GM18502 (cell line): ENCODE measurements at regions not wholly inside any gene's neighbourhood (a gene's known extent, or its start where the extent isn't known, plus 50 kb on each side); places are given as distances from the start of the nearest gene placed in this dataset.
"Not testable (repeated sequence)": the region's sequence is repeated elsewhere in the genome, so short reads cannot be mapped to it uniquely, and the experiment has no call there.

Experiments
- ATAC-seq: cut with Tn5 transposase; IDR thresholded peaks from one replicate; pipeline ENCODE4 v1.9.1; 2021; ENCODE audit warnings: mild to moderate bottlenecking; ENCODE audit not compliant: unreplicated experiment, poor library complexity

- no peak for ATAC-seq
Measured at GRCh38 chr14:84087986-84088531, 1441.9 kb upstream of the FLRT2 start.

- no peak for ATAC-seq
Measured at GRCh38 chr14:84090837-84091236, 1439.1 kb upstream of the FLRT2 start.

GRCh38 chr14:84095681-84096080 is 1434.3 kb upstream of the FLRT2 start:
- no peak for ATAC-seq

- ATAC-seq, result no peak
Measured at GRCh38 chr14:84098261-84098660, 1431.7 kb upstream of the FLRT2 start.

GRCh38 chr14:84099560-84099959 is 1430.4 kb upstream of the FLRT2 start:
- ATAC-seq, result not testable (repeated sequence)

GRCh38 chr14:84107835-84108343 is 1422.1 kb upstream of the FLRT2 start:
- no peak for ATAC-seq

GRCh38 chr14:84108746-84109457 is 1421.0 kb upstream of the FLRT2 start:
- ATAC-seq, result no peak

- ATAC-seq, result no peak
Measured at GRCh38 chr14:84112589-84112988, 1417.4 kb upstream of the FLRT2 start.

- no peak for ATAC-seq
Measured at GRCh38 chr14:84125676-84126075, 1404.3 kb upstream of the FLRT2 start.

- no peak for ATAC-seq
Measured at GRCh38 chr14:84127495-84127894, 1402.4 kb upstream of the FLRT2 start.

- ATAC-seq, result no peak
Measured at GRCh38 chr14:84128050-84128449, 1401.9 kb upstream of the FLRT2 start.

GRCh38 chr14:84129007-84129406 is 1400.9 kb upstream of the FLRT2 start:
- no peak for ATAC-seq

- ATAC-seq, result no peak
Measured at GRCh38 chr14:84129941-84130340, 1400.0 kb upstream of the FLRT2 start.

- no peak for ATAC-seq
Measured at GRCh38 chr14:84131924-84132323, 1398.0 kb upstream of the FLRT2 start.

GRCh38 chr14:84144166-84144565 is 1385.8 kb upstream of the FLRT2 start:
- no peak for ATAC-seq

- ATAC-seq, result no peak
Measured at GRCh38 chr14:84152452-84152851, 1377.5 kb upstream of the FLRT2 start.

- ATAC-seq, result no peak
Measured at GRCh38 chr14:84162633-84163032, 1367.3 kb upstream of the FLRT2 start.

- ATAC-seq, result no peak
Measured at GRCh38 chr14:84167026-84167425, 1362.9 kb upstream of the FLRT2 start.

GRCh38 chr14:84180336-84180735 is 1349.6 kb upstream of the FLRT2 start:
- ATAC-seq, result no peak

- no peak for ATAC-seq
Measured at GRCh38 chr14:84181072-84181471, 1348.9 kb upstream of the FLRT2 start.

GRCh38 chr14:84195514-84195913 is 1334.4 kb upstream of the FLRT2 start:
- ATAC-seq, result no peak

GRCh38 chr14:84197704-84198103 is 1332.2 kb upstream of the FLRT2 start:
- no peak for ATAC-seq
